Stimulated activated CD8-positive, alpha-beta memory T cell treated with anti-CD3 and anti-CD28 coated beads, Interleukin-15, amount 100 ng/mL, for 4 hours (primary cell): ENCODE measurements at regions not wholly inside any gene's neighbourhood (a gene's known extent, or its start where the extent isn't known, plus 50 kb on each side); places are given as distances from the start of the nearest gene placed in this dataset.

Experiments used
- DNase-seq, 2 donors: peaks; one replicate each; pipeline ENCODE4 v3.0.0-alpha.2; 2020; ENCODE audit warnings: low read depth in 2 of 2

DNA sequence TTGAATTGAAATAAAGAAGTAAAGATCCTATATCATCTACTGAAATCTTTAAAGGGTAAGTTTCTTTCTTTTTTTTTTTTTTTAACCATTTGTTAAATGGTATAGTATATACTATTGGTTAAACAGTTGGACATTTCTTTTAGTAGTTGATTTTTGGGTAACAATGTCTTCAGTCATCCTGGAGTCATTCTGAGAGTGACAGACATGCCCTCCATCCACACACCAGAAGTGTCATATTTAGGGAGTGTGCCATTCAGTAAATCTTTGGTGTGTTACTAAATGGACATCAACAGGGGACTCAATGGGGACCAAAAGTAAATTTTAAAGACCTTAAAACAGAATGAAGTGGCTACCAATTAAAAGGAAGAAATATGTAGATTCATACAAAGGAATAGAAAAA lies 50.8 kb upstream of the SLC39A10 start:
- no peak for DNase-seq

GRCh38 chr2:195604706-195605105 lies 52.3 kb upstream of the SLC39A10 start:
- no peak for DNase-seq

GRCh38 chr2:195603998-195604397 lies 53.0 kb upstream of the SLC39A10 start:
- no peak for DNase-seq

GRCh38 chr2:195603408-195603807 lies 53.6 kb upstream of the SLC39A10 start:
- no peak for DNase-seq

GRCh38 chr2:195602687-195603086 lies 54.3 kb upstream of the SLC39A10 start:
- DNase-seq, result no peak

DNA sequence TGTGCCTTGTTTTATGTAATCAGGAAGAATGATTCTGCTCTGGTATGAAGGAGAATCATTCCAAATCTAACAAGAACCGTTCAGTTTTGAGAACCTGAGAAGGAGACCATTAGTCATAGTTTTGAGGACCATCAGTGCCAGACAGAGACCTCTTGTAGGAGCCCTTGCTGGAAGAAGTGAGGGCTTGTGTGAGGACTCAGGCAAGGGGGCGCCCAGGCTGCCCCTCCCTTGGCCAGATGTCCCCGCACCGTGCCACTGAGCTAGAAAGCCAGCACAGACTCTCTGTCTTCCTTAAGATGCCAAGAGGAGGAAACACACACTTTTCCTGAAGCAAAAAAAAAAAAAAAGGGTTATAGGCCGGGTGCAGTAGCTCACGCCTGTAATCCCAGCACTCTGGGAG lies 55.7 kb upstream of the SLC39A10 start:
- no peak for DNase-seq

- DNase-seq, result no peak
These were observed 56.2 kb upstream of the SLC39A10 start for GRCh38 chr2:195600778-195601177.

DNA sequence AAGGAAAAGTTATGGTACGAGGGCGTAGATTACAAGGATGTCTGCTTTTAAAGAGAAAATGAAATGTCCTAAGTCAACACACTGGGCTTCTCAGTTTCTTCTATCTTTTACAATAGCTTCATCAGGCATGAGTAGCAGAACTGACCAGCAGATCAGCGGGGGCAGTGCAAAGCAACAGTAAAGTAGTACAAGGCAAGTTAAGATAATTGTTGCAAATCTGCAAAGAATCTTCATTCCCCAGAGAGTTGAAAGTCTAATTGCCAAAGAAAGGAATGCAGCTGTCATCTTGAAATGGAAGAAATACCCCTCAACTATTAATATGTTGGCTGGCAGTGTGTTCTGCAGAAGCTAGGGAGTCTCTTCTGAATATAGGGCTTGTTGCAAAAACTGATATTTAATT lies 60.2 kb upstream of the SLC39A10 start:
- DNase-seq, result no peak

DNA sequence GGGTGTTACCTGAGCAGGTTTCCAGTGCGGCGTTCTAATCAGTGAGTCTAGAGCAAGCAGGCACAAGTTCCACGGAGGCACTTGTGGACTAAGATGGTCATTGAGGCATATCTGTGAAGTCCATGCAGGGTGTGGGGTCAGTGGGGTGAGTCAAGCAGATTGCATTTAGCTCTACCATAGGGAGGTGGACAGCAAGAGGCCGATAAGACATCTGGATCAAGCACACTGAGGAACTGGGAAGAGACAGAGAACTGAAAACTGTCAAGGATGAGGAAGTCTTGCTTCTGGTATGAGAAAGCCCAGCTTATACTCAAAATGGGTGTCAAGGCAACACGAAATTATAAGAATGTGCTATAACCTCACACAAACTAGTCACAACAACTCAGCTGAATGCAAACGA lies 61.2 kb upstream of the SLC39A10 start:
- no peak for DNase-seq

DNA sequence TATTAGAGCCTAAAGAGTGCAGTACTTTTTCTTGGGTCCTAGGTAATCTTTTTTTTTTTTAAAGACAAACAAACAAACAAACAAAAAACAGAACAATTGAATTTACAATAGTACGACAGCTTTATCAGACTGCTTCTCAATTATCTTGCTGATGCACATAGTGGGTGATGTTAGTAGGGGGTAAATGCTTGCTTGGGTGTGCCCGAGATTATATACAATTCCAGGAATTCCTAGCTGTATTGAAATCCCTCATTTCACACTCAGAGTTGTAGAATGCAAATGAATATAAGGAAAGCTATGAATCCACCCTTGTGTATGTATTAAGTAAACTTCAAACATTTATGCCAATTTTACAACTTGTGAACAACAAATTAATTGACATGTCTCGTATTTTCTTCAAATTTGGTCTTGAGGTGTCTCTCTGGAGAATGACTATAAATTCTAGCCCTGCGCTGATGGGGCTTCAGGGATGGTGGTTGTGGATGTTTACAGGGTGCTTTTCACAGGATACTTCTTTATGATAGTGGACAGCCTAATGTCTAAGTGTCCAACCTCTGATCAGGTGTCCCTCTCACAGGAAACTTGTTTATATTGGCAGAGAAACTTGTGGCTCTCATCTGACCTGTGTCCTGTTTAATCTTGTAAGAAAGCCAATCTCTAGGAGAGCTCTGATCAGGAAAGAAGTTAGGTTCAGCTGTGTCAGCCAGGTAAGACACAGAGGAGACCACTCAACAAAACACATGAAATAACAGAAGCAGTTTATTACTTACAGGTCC lies 61.9 kb upstream of the SLC39A10 start:
- no peak for DNase-seq

DNA sequence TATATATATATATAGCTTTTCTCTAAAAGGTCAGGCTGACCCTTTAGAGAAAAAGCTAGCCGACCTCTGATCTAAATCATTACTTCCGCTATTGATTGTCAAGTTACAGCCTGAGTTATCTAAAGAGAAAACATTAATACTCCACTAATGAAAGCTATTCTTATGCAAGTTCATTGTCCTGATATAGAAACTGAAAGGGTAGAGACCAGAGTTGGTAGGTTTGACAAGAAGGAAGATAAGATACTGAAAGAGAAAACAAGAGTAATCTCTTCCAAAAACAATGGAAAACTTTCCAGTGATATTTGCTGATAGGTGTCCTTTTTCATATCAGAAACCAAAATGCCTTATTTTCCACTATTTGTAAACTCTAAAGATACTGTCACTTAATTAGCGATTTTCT lies 62.8 kb upstream of the SLC39A10 start:
- no peak for DNase-seq

DNA sequence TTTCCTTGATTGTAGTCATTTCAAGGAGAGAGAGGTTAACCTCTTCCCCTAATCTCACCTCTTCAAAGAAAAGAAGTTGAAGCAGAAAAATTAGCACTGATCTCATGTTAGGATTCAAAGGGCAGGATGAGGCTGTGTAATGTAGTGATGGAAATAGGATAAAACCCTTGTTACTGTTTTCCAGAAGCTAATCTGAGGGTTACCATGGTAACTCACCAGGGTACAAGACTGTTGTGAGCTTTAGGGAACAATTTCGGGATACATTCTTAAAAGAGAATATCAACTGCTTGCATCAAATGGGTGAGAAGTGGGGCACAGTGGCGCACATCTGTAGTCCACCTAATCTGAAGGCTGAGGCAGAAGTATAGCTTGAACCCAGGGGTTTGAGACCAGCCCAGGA lies 64.9 kb upstream of the SLC39A10 start:
- no peak for DNase-seq

- no peak for DNase-seq
These were observed 66.2 kb upstream of the SLC39A10 start for GRCh38 chr2:195590861-195591205.

GRCh38 chr2:195590199-195590860 lies 66.7 kb upstream of the SLC39A10 start:
- DNase-seq, result no peak

DNA sequence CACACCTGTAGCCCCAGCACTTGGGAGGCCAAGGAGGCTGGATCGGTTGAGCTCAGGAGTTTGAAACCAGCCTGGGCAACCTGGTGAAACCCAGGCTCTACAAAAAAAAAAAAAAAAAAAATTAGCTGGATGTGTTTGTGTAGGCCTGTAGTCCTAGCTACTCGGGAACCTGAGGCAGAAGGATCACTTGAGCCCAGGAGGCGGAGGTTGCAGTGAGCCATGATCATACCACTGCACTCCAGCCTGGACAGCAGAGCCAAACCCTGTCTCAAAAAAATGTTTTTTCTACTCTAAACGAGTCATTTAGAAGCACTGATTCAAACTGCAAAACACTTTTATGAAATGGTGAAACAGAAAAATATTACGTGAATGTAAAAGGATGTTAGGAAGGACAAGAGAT lies 69.1 kb upstream of the SLC39A10 start:
- no peak for DNase-seq

DNA sequence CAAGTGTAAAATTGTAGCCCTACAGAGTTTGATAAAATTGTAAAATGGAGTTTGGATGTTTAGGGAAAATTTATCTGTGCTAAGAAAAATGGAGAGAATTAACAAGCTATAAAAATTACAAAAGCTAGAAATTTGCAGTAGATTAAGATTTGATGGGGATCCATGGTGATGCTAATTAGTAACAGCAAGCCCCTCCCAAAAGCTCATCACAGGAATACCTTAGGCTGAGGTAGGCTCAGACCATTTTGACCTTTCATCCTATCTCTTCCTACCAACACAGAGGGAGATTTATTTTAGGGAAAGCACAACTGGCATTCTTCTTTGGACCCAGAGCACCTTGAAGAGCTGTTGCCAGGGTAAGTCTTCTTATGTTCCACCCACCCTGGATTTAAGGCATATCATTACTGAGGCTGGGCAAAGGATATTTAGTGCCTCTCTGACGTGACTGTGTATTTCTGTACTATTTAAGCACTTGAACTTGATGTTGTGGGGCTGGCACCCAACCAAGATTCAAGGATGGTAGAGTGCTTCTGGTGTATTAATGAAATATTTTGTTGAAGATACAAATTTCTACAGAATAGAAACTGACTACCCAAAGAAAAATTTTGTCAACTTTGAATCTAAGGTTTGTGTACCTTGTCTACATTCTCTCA lies 70.8 kb upstream of the SLC39A10 start:
- no peak for DNase-seq

DNA sequence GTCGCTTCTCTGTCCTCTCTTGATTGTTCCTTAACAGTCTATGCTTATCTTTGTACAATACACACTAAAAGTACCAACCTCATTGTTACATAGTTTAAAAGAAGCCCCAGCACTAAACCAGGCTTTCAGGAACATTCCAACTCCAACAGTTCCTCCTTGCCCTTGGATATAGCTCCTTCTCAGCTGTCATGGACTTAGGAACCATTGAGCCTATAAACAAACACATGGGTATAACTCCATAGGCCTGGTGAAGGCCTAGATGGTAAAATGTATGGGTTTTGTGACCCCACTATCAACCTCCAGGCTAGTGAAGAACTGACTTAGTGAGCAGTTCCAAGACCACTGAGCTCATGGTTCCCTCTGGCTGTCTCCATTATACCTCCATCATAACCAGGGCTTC lies 74.8 kb upstream of the SLC39A10 start:
- no peak for DNase-seq

DNA sequence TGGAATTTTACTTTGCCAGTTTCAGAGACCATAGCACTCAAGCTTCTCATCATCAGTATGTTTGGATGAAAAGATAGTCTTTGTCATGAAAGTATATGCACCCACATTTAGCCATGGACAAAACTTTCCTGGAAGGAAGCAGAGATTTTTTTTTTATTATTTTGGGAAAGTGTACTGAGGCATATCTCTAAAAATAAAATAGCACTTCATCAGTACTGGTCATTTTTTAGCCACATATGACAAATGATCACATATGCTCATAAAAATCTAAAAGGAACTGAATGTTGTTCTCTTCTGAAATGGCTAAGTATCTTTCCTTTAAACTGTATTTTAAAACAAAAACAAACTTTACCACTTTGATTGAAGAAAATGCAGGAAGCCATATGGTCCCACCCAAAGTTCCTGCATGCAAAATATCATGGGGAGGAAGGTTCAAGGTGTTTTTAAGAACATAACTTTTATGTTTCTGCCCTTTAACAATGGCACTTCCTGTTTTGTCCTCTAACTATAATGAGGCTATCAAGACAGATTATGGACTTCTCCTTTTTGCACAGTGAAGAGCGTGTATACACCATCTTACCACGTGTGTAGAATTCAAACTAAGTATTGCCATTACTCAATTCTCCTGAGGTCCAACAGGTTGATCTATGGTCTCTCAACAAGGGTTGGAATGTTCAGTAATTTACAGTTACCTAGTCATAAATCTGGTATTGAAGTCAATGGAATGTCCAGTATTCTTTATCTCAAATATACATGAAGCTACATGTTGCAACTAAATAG lies 77.1 kb upstream of the SLC39A10 start:
- no peak for DNase-seq

DNA sequence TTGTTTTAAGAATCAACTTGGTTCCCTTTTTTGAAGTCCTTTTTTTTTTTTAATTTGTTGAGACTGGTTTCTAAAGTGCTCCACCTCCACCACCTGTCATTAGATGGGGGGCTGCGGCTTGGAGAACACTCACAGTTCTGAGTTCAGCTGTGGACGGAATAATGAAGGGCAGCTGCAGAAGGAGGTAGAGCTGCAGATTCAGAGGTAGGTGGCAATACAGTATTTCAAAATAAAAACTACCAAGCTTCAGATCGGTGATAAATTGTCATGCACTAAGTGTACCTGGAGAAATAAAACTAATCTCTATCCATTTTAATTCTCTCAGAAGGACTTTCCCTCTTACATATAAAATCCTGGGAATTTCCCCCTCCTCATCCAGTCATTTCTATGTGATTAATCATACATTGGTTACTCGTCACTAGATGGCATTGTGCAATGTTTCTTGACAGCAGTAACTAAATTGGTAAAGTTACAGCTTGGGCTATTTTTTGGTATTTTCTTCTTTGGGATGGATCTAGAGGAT lies 81.1 kb upstream of the SLC39A10 start:
- DNase-seq, result no peak

DNA sequence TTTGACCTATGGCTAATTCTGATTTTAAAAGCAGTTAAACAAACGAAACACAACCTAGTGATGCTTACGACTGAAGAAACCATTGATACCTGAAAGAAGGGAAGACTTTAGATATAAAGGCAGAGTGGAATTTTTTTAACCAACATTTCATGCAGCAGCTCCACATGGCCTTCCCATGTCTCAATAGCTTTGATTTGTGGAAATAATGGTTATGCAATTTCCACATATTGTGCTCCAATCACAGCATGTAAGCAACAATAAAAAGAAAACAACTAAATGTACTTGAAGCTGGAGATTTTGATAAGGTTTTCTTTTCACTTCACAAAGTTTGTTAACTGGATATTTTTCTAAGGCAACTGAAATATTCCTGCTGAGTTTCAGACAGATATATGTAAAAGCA lies 82.0 kb upstream of the SLC39A10 start:
- no peak for DNase-seq

GRCh38 chr2:195574312-195574711 lies 82.7 kb upstream of the SLC39A10 start:
- DNase-seq, result no peak
